Caki2 (cell line): ENCODE measurements at regions not wholly inside any gene's neighbourhood (a gene's known extent, or its start where the extent isn't known, plus 50 kb on each side); places are given as distances from the start of the nearest gene placed in this dataset.
"Not testable (repeated sequence)": the region's sequence is repeated elsewhere in the genome, so short reads cannot be mapped to it uniquely, and the experiment has no call there.

Experiments
- DNase-seq: peaks from one replicate; pipeline ENCODE4 v3.0.0-alpha.2; 2015; ENCODE audit warnings: low read depth
- in situ Hi-C: cut with HindIII; loops from 2 replicates; pipeline ENCODE4 v1.10.0; 2016; ENCODE audit warnings: low sequenced_read_pairs, low pct_unique_long_range_greater_than_20kb, mixed read lengths

GRCh38 chr18:59848002-59848401, 51.8 kb upstream of the PMAIP1 start:
- in situ Hi-C loops, result no loop called here
- no peak for DNase-seq

- in situ Hi-C loops, DNase-seq: not testable (repeated sequence)
These were observed 52.3 kb upstream of the PMAIP1 start for GRCh38 chr18:59847491-59847846.

GRCh38 chr18:59846814-59847490, 52.8 kb upstream of the PMAIP1 start:
- DNase-seq, result peak; percentile 42

GRCh38 chr18:59842947-59843346, 56.8 kb upstream of the PMAIP1 start:
- no peak for DNase-seq
- in situ Hi-C loops, result no loop called here

More at GRCh38 chr18:59846814-59847490, 52.8 kb upstream of the PMAIP1 start:
- in situ Hi-C loops, result no loop called here

DNA sequence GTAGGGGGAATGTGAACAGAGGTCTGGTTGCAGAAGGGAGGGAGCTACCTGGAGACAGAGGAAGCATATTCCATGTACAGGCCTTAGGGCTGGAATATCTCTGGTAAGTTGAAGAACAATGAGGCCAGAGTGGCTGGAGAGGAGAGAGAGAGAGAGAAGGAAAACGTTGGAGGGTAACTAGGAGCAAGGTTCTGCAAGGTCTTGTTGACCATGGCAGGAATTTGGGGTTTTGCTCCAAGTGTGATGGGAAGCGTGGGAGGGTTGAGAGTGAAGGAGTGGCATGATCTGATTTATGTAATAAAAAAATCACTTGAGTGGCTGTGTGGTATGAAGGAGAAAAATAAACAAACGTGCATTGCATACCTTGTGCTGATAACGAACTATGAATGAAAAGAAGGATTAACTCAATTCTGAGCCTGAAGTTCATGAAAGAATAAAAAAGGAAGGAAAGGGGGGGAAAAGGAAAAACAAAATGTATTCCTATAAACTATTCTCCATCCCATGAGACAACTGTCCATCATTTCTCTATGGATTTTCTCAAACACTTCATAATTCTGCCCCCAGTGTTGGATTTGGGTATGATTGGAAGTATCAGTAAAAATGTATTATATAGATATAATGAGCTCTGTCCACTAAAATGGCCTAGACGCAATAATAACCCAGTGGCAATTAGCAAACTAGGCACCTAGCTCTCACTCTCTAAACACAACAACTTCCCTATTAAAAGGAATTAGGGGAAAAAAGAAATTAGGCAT, 59.7 kb upstream of the PMAIP1 start:
- in situ Hi-C loops, result no loop called here
- no peak for DNase-seq

- DNase-seq, result peak; percentile 68
- in situ Hi-C loops, result no loop called here
These were observed 60.5 kb upstream of the PMAIP1 start for GRCh38 chr18:59839246-59839645.

DNA sequence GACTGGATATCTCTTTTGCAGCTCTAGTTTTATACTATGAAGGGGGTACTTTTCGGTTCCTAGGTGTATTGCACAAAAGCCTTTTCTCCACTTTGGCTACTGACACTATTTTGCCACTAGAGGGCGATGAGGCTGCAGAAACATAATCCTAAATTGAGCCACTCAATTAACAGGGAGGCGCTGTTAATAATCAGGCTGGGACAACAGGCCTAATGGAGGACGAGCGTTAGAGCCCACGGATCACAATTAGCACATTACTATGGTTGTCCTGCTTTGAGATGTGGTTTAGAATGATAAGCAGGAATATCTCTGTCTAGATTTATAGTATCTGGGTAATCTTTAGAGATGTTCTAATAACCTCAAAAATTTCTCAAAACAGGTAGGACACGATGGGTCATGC, 62.2 kb upstream of the PMAIP1 start:
- DNase-seq, result peak; percentile 36
- in situ Hi-C loops, result no loop called here

- in situ Hi-C loops, result no loop called here
- DNase-seq, result no peak
These were observed 64.0 kb upstream of the PMAIP1 start for GRCh38 chr18:59835605-59836379.

DNA sequence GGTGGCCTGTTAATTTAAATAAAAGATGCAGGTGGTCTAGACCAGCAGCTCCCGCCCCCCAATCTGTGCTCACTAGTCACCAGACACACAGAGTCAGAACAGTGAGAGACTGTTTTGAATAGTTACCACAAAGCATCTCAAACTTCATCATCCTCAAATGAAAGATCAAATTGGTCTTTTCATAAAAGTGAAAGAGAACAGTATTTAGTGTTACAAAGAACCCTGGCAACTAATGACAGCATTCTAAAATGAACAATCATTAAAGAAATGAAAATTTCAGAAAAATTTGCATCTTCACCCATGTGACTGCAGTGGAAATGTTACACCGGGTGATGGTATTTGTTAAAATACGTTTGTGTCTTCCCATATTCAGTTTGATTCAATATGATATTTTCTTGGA, 65.5 kb upstream of the PMAIP1 start:
- in situ Hi-C loops, result no loop called here

GRCh38 chr18:59833785-59834184, 66.0 kb upstream of the PMAIP1 start:
- no peak for DNase-seq
- in situ Hi-C loops, result no loop called here

More for the DNA sequence above, 65.5 kb upstream of the PMAIP1 start:
- no peak for DNase-seq

- in situ Hi-C loops, result no loop called here
- DNase-seq, result peak; percentile 31
These were observed 76.1 kb upstream of the PMAIP1 start for GRCh38 chr18:59823596-59824195.

DNA sequence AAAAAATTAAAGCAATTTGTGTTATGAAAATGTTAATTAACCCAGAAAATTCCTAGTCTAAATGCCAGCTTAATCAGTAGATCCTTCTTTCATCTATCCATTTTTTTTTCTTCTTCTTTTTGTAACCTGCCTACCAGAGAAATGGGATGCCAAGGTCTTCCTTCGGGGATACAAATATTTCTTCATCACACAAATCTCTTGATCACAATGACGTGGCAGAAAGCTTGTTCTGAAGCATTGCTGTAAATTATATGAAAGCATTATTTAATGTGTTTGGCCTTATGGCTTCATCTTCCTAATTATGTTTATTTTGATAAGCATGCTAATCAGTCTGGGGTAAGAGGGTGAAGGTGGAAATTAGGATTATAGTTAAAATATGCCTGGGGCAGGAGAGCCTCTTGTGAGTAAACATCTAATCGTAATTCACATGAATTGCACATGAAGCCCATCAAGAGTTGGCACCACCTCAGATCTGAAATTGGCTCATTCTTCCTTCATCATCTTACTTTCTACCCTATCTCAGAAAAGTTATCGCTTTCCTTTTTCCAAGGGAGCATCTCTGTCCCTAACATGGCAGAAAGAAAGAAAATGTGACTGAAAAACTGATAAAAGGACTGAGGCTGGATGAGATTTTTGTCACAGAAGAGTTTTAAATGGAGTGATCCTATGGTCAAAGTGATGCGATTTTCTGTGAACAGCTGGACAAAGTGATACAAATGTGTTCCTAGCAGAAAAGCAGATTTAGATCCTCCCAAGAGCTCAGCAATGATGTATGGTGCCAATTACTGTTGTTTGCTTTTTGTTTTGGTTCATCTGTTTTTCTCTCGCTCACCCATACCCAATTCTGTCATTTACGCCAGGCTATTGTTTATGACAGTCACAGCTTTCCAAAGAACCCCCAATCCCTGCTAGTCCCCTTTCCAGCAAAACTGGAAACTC, 76.9 kb upstream of the PMAIP1 start:
- DNase-seq, result no peak
- in situ Hi-C loops, result no loop called here

DNA sequence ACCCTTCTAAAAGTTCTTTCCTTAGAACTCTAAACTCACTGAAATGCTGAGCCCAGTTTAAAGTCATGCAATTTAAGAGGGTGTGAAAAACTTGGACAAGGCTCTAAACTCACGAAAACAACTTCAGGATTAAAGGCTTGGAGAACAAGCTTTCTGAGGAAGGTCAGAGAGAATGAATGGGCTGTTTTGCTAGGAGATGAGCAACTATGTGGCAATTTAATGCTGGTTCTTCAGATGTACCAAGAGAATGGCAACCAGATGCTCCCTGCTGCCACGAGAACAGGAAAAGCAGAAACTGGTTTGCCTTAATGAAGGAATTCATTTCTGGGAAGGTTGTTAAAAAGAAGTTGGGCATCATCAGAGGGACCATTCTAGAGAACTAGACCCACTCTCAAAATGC, 77.8 kb upstream of the PMAIP1 start:
- in situ Hi-C loops, result no loop called here
- no peak for DNase-seq

- in situ Hi-C loops, result no loop called here
- no peak for DNase-seq
These were observed 79.1 kb upstream of the PMAIP1 start for GRCh38 chr18:59820663-59821062.

- no peak for DNase-seq
- in situ Hi-C loops, result no loop called here
These were observed 81.0 kb upstream of the PMAIP1 start for GRCh38 chr18:59818769-59819168.

DNA sequence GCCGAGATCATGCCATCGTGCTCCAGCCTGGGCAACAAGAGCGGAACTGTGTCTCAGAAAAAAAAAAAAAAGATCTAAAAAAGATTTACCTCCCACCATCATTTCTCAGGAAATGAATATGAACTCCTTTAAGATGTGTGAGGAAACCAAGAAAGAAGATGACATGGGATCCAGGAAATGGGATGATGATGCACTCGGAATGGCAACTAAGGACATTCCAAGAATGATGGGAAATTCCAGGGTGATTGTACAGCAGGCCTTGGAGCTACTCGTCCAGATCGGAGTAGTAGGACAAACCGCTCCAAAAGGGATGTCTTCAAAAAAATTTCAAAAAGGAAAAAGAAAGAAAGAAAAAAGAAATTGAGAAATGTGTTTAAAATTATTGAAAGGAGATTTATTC, 84.9 kb upstream of the PMAIP1 start:
- in situ Hi-C loops, result no loop called here
- no peak for DNase-seq

GRCh38 chr18:59813942-59814341, 85.9 kb upstream of the PMAIP1 start:
- DNase-seq, result no peak
- in situ Hi-C loops, result no loop called here
